OCI-LY3 (cell line): ENCODE measurements at regions not wholly inside any gene's neighbourhood (a gene's known extent, or its start where the extent isn't known, plus 50 kb on each side); places are given as distances from the start of the nearest gene placed in this dataset.

Experiments used
- H2AFZ ChIP-seq: fragments of 200-600, 300-600 bp; shearing (Covaris generic); 2 replicates; pipeline ENCODE4 v1.6.0; 2014; ENCODE audit warnings: antibody characterized with exemption, low read depth, low read length
- H3K27ac ChIP-seq: fragments of 200-600, 300-600 bp; sonication (generic); 2 replicates; pipeline ENCODE4 v1.5.1; 2014; ENCODE audit warnings: mild to moderate bottlenecking, low read length, moderate library complexity, mixed read lengths
- H3K27me3 ChIP-seq: fragments of 200-600, 300-600 bp; sonication (generic); 2 replicates; pipeline ENCODE4 v1.6.1; 2014; ENCODE audit warnings: low read depth, low read length, mixed read lengths
- H3K36me3 ChIP-seq: fragments of 200-600, 300-600 bp; sonication (generic); replicated peaks from 2 replicates; pipeline ENCODE3; 2014; ENCODE audit warnings: low read depth, low read length, mixed read lengths
- H3K4me1 ChIP-seq: fragments of 300-600, 200-600 bp; sonication (generic); 2 replicates; pipeline ENCODE4 v1.6.1; 2014; ENCODE audit warnings: low read length, mixed read lengths
- H3K4me2 ChIP-seq: fragments of 200-600, 300-600 bp; sonication (generic); 2 replicates; pipeline ENCODE4 v1.6.1; 2014; ENCODE audit warnings: low read length, mixed read lengths
- H3K4me3 ChIP-seq: fragments of 300-600, 200-600 bp; sonication (generic); 2 replicates; pipeline ENCODE4 v1.5.1; 2014; ENCODE audit warnings: antibody characterized with exemption, mild to moderate bottlenecking, low read length, moderate library complexity
- H3K79me2 ChIP-seq: fragments of 300-600, 200-600 bp; shearing (Covaris generic); 2 replicates; pipeline ENCODE4 v1.6.1; 2014; ENCODE audit warnings: mild to moderate bottlenecking, low read length, mixed read lengths
- H3K9ac ChIP-seq: fragments of 300-600, 200-600 bp; shearing (Covaris generic); 2 replicates; pipeline ENCODE4 v1.6.0; 2014; ENCODE audit warnings: mild to moderate bottlenecking, low read length, moderate library complexity
- H3K9me3 ChIP-seq: fragments of 200-600, 300-600 bp; shearing (Covaris generic); 2 replicates; pipeline ENCODE4 v1.6.1; 2014; ENCODE audit warnings: low read length, mixed read lengths; ENCODE audit not compliant: insufficient read depth
- H4K20me1 ChIP-seq: fragments of 200-600, 300-600 bp; sonication (generic); 2 replicates; pipeline ENCODE4 v1.6.1; 2016; ENCODE audit warnings: low read length, mixed read lengths; ENCODE audit not compliant: insufficient read depth
- CTCF ChIP-seq: fragments of 200-600, 300-600 bp; sonication (generic); IDR thresholded peaks from 2 replicates; pipeline ENCODE4 v1.5.1; 2014; ENCODE audit warnings: antibody characterized with exemption, low read length, low read depth
- EZH2phosphoT487 ChIP-seq: fragments of 200-600 bp; shearing (Covaris generic); IDR thresholded peaks from 2 replicates; pipeline ENCODE4 v1.6.1; 2018; ENCODE audit warnings: antibody characterized with exemption, mixed run types, low read depth

DNA sequence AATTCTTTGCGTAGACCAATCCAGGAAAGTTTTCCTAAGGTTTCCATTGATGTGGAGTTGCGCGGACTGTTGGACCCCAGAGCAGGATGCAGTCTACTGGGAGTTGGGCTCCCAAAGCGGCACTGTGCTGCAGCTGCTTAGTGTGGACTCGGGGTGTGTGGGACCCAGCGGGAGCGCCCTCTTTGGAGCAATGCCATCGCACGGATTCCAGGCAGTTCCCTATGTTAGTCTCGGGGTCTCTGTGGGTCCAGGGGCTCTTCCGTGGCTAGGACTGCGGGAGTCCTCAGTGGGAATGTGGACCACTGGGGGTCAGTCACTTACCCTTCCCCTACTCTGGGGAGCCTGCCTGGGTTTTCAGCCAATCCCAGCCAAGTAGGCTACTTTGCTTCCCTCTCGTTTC is 151.7 kb upstream of the OLIG3 start:
- H3K79me2 ChIP-seq: no peaks in the 10 kb centered on the region
- no peaks in the 10 kb centered on the region for H3K36me3 ChIP-seq
- peaks cover 12% of the 10 kb centered on the region for H3K4me1 ChIP-seq
- H3K9me3 ChIP-seq: no peaks in the 10 kb centered on the region
- no peak overlapping the region for H3K4me3 ChIP-seq
- H3K27ac ChIP-seq: no peak overlapping the region
- TF ChIP-seq EZH2phosphoT487 (no peak), CTCF (no peak)
- H2AFZ ChIP-seq: no peak overlapping the region
- no peak overlapping the region for H3K4me2 ChIP-seq
- H3K9ac ChIP-seq: no peak overlapping the region
- H3K27me3 ChIP-seq: no peaks in the 10 kb centered on the region
- H4K20me1 ChIP-seq: no peaks in the 10 kb centered on the region

DNA sequence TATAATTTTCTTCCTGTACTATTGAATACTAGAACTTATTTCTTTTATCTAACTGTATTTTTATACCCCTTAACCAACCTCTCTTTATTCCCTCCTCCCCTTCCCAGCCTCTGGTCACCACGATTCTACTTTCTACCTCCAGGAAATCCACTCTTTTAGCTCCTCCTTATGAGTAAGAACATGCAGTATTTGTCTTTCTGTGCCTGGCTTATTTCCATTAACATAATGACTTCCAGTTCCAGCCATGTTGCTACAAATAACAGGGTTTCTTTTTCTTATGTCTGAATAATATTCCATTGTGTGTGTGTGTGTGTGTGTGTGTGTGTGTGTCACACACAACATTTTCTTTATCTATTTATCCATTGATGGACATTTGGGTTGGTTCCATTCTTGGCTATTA is 152.3 kb upstream of the OLIG3 start:
- Histone ChIP-seq H3K9ac (no peak overlapping the region), H3K36me3 (no peaks in the 10 kb centered on the region), H3K79me2 (no peaks in the 10 kb centered on the region), H2AFZ (no peak overlapping the region), H3K4me1 (peaks cover 9% of the 10 kb centered on the region), H3K27ac (no peak overlapping the region), H3K4me2 (no peak overlapping the region), H3K4me3 (no peak overlapping the region), H3K9me3 (no peaks in the 10 kb centered on the region), H3K27me3 (no peaks in the 10 kb centered on the region), H4K20me1 (no peaks in the 10 kb centered on the region)
- TF ChIP-seq EZH2phosphoT487 (no peak), CTCF (no peak)

DNA sequence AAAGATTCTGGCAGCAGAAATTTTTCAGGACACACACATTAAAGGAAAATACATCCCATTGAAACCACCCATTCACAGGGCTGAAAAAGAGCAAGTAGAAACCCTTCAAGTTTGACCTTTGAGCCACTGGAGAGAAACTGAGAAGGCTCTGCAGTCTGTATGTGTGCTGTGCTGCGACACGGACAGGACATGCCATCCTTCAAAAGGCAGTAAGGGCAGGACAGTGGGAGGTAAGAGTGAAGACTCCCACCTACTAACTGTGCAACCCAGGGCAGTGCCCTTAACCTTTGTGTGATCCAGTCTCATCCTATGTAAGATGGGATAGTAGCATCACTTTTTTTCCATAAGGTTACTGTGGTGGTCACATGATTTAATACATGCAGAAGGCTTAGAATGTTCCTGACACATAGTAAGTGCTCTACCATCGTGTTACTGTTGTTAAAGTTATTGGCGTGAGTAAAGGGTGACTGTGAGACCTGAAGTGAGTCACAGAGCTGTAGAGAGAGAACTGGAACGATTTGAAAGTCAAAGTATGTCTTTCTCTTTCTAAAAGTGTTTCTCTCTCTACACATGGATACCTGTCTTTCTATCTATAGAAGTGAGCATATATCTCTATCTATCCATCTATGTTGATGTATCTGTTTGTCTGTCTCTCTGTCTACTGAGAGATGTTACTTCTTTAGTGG is 153.7 kb upstream of the OLIG3 start:
- peaks cover 9% of the 10 kb centered on the region for H3K4me1 ChIP-seq
- H2AFZ ChIP-seq: no peak overlapping the region; the same call in 1 of the 2 replicates
- H3K4me2 ChIP-seq: no peak overlapping the region
- H3K9me3 ChIP-seq: no peaks in the 10 kb centered on the region
- H3K79me2 ChIP-seq: no peaks in the 10 kb centered on the region
- H3K36me3 ChIP-seq: no peaks in the 10 kb centered on the region
- H4K20me1 ChIP-seq: no peaks in the 10 kb centered on the region
- TF ChIP-seq EZH2phosphoT487 (no peak), CTCF (no peak)
- H3K27me3 ChIP-seq: no peaks in the 10 kb centered on the region
- H3K27ac ChIP-seq: no peak overlapping the region
- no peak overlapping the region for H3K9ac ChIP-seq
- H3K4me3 ChIP-seq: no peak overlapping the region

GRCh38 chr6:137650720-137651119 is 156.5 kb upstream of the OLIG3 start:
- Histone ChIP-seq H3K4me1 (peaks cover 9% of the 10 kb centered on the region), H3K36me3 (no peaks in the 10 kb centered on the region), H3K27me3 (no peaks in the 10 kb centered on the region), H3K9ac (no peak overlapping the region), H2AFZ (no peak overlapping the region), H4K20me1 (no peaks in the 10 kb centered on the region), H3K27ac (no peak overlapping the region), H3K4me3 (no peak overlapping the region), H3K79me2 (no peaks in the 10 kb centered on the region), H3K4me2 (no peak overlapping the region), H3K9me3 (no peaks in the 10 kb centered on the region)
- TF ChIP-seq CTCF: no peak
